Astrocyte (in vitro differentiated cells and primary cell): ENCODE measurements at regions not wholly inside any gene's neighbourhood (a gene's known extent, or its start where the extent isn't known, plus 50 kb on each side); places are given as distances from the start of the nearest gene placed in this dataset.
"Not testable (repeated sequence)": the region's sequence is repeated elsewhere in the genome, so short reads cannot be mapped to it uniquely, and the experiment has no call there.

Experiments
- CTCF ChIP-seq: IDR thresholded peaks from 2 replicates; pipeline ENCODE4 v1.5.1; 2011; ENCODE audit warnings: low read depth, mild to moderate bottlenecking, inconsistent platforms, low read length, moderate library complexity; ENCODE audit not compliant: insufficient read depth
- EZH2 ChIP-seq: IDR thresholded peaks from 2 replicates; pipeline ENCODE4 v1.6.1; 2012; ENCODE audit warnings: mild to moderate bottlenecking, low read length, inconsistent platforms; ENCODE audit not compliant: insufficient read depth

- TF ChIP-seq CTCF, EZH2: not testable (repeated sequence)
Measured at GRCh38 chrX:124181515-124181914, 150.9 kb upstream of the TEX13D start.
